Activated CD4-positive, alpha-beta memory T cell treated with anti-CD3 and anti-CD28 coated beads, Interleukin-2, amount 10 ng/mL, durations not matched to agents 7 days and 5 days (primary cell): ENCODE measurements at regions not wholly inside any gene's neighbourhood (a gene's known extent, or its start where the extent isn't known, plus 50 kb on each side); places are given as distances from the start of the nearest gene placed in this dataset.

Source experiments
- CTCF ChIA-PET: fragments of 350-600 bp; sonication (Branson Sonifier 250); formaldehyde crosslinking; loops from one replicate; lab custom pipeline; 2021; ENCODE audit warnings: antibody characterized with exemption, inconsistent platforms; lab: Charles Lee
- POLR2A ChIA-PET: fragments of 350-600 bp; sonication (Branson Sonifier 250); formaldehyde crosslinking; loops from one replicate; lab custom pipeline; 2021; ENCODE audit warnings: antibody characterized with exemption; lab: Charles Lee
- DNase-seq: peaks from one replicate; pipeline ENCODE4 v3.0.0-alpha.2; 2020
- H3K27ac Mint-ChIP-seq: one replicate; pipeline ENCODE4 v1.8.0; 2021; ENCODE audit warnings: mild to moderate bottlenecking, mixed read lengths
- H3K27me3 Mint-ChIP-seq: one replicate; pipeline ENCODE4 v1.8.0; 2021; ENCODE audit warnings: mixed read lengths
- H3K36me3 Mint-ChIP-seq: one replicate; pipeline ENCODE4 v1.8.0; 2021; ENCODE audit warnings: low read depth, mixed read lengths
- H3K4me1 Mint-ChIP-seq: one replicate; pipeline ENCODE4 v1.8.0; 2021; ENCODE audit warnings: mixed read lengths
- H3K4me3 Mint-ChIP-seq: one replicate; pipeline ENCODE4 v1.8.0; 2021; ENCODE audit warnings: mild to moderate bottlenecking, mixed read lengths
- H3K9me3 Mint-ChIP-seq: one replicate; pipeline ENCODE4 v1.8.0; 2021; ENCODE audit warnings: mixed read lengths

DNA sequence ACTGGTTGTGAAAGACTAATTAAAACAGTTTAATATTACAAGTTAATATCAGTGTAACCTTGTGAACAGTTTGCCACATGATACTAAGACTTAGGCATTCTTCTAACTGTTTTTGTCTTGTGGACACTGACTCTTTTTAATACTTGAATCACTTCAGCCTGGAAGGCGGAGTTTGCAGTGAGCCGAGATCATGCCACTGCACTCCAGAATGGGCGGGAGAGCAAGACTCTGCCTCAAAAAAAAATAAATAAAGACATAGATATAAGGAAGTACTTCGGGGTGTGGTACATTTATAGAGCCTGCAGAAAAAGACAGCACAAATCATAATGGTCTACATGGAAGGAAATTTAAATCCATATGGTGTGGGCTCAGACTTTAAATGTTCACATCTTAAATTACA lies 300.4 kb upstream of the NETO1 start:
- no peaks in the 10 kb centered on the region for H3K27me3 Mint-ChIP-seq
- no peaks in the 10 kb centered on the region for H3K4me1 Mint-ChIP-seq
- ChIA-PET POLR2A (no interaction called here), CTCF (no interaction called here)
- DNase-seq: no peak
- H3K36me3 Mint-ChIP-seq: no peaks in the 10 kb centered on the region
- H3K4me3 Mint-ChIP-seq: no peak overlapping the region
- no peak overlapping the region for H3K27ac Mint-ChIP-seq
- peaks cover 8% of the 10 kb centered on the region for H3K9me3 Mint-ChIP-seq

DNA sequence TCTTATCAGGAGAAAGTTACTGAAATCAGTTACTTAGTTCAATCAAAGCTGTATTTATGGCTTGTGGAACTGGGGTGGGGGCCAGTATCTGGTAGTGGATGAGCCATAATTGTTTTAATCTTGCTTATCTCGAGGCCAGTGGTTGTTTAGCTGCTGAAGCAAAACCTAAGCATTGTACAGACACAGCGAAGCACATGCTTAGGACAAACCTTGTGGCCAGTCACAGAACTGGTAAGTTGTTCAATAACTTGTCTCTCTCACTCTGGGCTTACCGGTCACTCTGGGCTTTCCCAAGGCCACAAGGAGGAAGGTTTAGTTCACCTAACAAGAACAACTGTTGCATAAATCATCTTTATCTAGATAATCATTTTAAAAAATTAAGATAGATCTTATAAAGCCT lies 296.6 kb upstream of the NETO1 start:
- CTCF ChIA-PET: no interaction called here
- DNase-seq: no peak
- Mint-ChIP-seq H3K4me1 (no peaks in the 10 kb centered on the region), H3K27ac (no peak overlapping the region), H3K4me3 (no peak overlapping the region), H3K36me3 (no peaks in the 10 kb centered on the region), H3K27me3 (no peaks in the 10 kb centered on the region), H3K9me3 (peaks cover 8% of the 10 kb centered on the region)
- POLR2A ChIA-PET: no interaction called here

DNA sequence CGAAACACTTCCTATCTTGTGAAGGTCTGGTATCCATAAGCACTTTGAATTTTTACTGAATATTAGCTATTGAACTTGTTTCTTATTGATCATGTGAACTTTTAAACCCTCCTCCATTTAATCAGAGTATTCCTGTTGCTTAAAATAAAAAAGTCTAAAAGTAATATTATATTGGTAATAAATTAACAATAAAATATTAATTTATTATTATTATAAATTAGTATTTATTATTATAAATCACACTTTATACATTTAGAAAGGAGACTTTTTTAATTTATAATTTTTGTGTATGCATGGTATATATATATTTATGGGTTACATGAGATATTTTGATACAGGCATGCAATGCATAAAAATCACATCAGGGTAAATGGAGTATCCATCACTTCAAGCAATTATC lies 295.4 kb upstream of the NETO1 start:
- ChIA-PET CTCF (no interaction called here), POLR2A (no interaction called here)
- H3K27ac Mint-ChIP-seq: no peak overlapping the region

DNA sequence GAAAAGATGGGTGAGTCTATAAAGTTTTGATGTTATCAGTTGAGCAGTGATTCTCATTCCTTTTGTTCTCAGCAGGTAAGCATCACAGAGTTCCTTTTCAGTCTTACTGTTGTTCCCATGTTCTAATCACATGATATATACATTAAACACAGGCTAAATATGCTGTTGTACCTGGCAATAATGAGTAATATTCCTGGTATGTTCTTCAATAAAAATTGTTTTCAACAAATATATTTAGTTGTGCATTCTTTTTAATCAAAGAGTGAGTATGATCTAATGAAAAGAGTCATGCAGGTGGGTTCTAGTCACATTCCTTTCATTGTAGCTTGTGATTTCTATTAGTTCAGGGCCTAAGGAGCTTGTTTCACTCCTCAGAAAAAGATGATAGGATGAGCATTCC lies 288.3 kb upstream of the NETO1 start:
- Mint-ChIP-seq H3K27me3 (no peaks in the 10 kb centered on the region), H3K27ac (no peak overlapping the region), H3K9me3 (peaks cover 5% of the 10 kb centered on the region), H3K4me1 (no peaks in the 10 kb centered on the region), H3K36me3 (no peaks in the 10 kb centered on the region), H3K4me3 (no peak overlapping the region)
- DNase-seq: no peak
- CTCF ChIA-PET: no interaction called here
- POLR2A ChIA-PET: no interaction called here

More for the DNA sequence above, 295.4 kb upstream of the NETO1 start:
- Mint-ChIP-seq H3K4me1 (no peaks in the 10 kb centered on the region), H3K36me3 (no peaks in the 10 kb centered on the region), H3K9me3 (peaks cover 8% of the 10 kb centered on the region), H3K27me3 (no peaks in the 10 kb centered on the region), H3K4me3 (no peak overlapping the region)
- no peak for DNase-seq

DNA sequence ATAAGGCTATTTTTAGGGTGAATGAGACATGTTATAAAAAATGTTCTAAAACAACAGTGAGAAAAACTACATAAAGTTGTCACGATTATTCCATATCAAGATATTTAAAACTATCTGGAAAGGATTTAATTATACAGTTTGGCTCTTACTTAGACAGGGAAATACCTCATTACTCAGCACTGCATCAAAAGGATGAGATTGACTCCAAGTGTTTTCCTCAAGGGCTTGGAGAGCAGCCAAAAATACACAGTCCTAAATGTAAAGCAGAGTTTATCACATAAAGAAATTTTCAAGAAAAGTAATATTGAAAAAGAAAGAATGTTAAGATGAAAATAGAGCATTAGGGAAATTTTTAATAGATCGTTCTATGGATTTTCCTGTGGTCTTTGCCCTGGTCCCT lies 285.5 kb upstream of the NETO1 start:
- no peak for DNase-seq
- Mint-ChIP-seq H3K4me3 (no peak overlapping the region), H3K4me1 (no peaks in the 10 kb centered on the region), H3K9me3 (peaks cover 5% of the 10 kb centered on the region), H3K36me3 (no peaks in the 10 kb centered on the region), H3K27me3 (no peaks in the 10 kb centered on the region), H3K27ac (no peak overlapping the region)
- POLR2A ChIA-PET: no interaction called here
- CTCF ChIA-PET: no interaction called here

DNA sequence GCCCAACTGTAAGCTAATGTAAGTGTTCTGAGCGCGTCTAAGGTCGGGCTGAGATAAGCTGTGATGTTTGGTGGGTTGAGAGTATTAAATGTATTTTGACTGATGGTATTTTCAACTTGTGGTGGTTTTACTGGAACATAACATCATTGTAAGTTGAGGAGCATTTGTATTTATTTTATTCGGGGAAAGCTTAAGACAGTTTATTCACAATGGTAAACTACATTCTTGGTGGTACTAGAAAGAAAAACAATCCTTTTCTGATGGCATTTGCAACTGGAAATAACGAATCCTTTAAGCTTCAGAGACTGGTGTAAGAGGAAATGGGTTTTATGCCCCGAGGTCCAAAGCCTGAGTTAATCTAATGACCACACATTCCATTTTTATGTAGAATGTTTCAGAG lies 283.3 kb upstream of the NETO1 start:
- Mint-ChIP-seq H3K9me3 (peaks cover 5% of the 10 kb centered on the region), H3K4me1 (no peaks in the 10 kb centered on the region), H3K36me3 (no peaks in the 10 kb centered on the region), H3K27me3 (no peaks in the 10 kb centered on the region), H3K4me3 (no peak overlapping the region), H3K27ac (no peak overlapping the region)
- no peak for DNase-seq
- ChIA-PET POLR2A (no interaction called here), CTCF (no interaction called here)

DNA sequence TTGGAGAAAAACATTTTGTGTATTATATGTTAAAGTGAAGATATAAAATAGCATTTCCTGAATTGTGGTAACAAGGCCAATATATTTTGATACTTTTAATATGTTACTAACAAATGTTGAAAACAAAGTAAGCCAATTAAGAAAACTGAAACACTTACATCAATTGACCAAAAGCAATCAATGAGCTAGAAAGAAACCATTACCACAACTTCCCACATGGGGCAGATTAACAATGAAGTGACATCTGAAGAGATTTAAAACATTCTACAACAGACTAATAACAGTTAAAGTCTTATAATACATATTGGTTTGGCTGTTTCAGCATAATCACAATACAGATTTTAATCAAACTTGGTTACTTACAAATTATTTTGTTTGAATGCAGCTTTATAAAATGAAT lies 282.4 kb upstream of the NETO1 start:
- Mint-ChIP-seq H3K4me3 (no peak overlapping the region), H3K27me3 (no peaks in the 10 kb centered on the region), H3K9me3 (peaks cover 5% of the 10 kb centered on the region), H3K4me1 (no peaks in the 10 kb centered on the region), H3K27ac (no peak overlapping the region), H3K36me3 (no peaks in the 10 kb centered on the region)
- ChIA-PET POLR2A (no interaction called here), CTCF (no interaction called here)
- no peak for DNase-seq

DNA sequence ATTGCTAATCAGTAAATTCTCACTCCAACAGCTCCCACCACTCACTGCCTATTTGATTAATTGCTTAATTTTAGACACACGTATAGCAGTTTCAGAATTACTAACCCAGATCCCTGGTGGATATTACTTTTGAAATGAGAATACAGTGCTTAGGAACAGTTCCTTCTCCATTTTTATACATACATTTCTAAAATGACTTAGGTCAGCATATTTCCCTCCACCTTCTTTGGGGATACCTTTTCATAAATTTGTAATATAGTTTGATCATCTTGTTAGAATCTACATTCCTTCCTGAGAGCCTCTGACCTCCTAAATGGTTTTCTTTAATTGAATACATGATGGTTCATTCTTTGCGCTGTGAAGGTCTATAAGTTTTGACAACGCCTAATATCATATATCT lies 279.8 kb upstream of the NETO1 start:
- no peaks in the 10 kb centered on the region for H3K27me3 Mint-ChIP-seq
- CTCF ChIA-PET: no interaction called here
- H3K27ac Mint-ChIP-seq: no peak overlapping the region
- H3K9me3 Mint-ChIP-seq: peaks cover 3% of the 10 kb centered on the region
- no peak overlapping the region for H3K4me3 Mint-ChIP-seq
- POLR2A ChIA-PET: no interaction called here
- H3K4me1 Mint-ChIP-seq: no peaks in the 10 kb centered on the region
- no peak for DNase-seq
- no peaks in the 10 kb centered on the region for H3K36me3 Mint-ChIP-seq

DNA sequence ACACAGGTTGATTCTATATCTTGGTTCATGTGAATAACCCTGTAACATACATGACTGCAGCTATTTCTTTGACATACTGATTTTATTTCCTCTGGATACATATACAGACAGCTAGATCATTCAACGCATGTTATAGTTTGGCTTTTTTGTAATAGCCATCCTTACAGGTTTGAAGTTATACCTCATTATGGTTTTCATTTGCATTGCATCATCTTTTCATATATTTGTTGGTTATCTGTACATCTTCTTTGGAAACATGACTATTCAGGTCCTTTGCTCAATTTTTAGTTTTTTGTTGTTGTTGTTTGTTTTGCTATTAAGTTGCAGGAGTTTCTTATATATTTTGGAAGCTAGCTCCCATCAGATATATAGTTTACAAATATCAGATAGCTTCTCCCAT lies 276.2 kb upstream of the NETO1 start:
- ChIA-PET POLR2A (no interaction called here), CTCF (no interaction called here)
- Mint-ChIP-seq H3K4me3 (no peak overlapping the region), H3K27ac (no peak overlapping the region), H3K27me3 (no peaks in the 10 kb centered on the region), H3K4me1 (no peaks in the 10 kb centered on the region), H3K9me3 (peaks cover 3% of the 10 kb centered on the region), H3K36me3 (no peaks in the 10 kb centered on the region)
- no peak for DNase-seq

DNA sequence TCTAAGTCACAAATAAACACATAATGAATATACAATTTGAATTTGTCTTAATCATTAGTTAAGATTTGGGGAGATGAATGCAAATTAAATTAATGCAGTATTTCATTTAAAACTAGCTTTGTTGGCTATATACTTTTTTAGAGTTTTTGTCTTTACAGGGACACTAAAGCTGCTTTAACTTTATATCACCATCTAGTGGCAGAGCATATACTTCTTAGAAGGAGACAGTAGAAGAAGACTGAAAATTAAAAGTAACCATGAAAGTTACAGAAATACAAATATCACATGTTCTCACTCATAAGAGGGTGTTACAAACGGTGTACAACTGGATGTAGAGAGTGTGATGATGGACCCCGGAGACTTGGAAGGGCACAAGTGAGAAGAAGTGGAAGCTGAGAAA lies 268.3 kb upstream of the NETO1 start:
- POLR2A ChIA-PET: no interaction called here
- H3K9me3 Mint-ChIP-seq: peaks cover 5% of the 10 kb centered on the region
- no peak overlapping the region for H3K27ac Mint-ChIP-seq
- H3K4me1 Mint-ChIP-seq: no peaks in the 10 kb centered on the region
- DNase-seq: no peak
- H3K4me3 Mint-ChIP-seq: no peak overlapping the region
- H3K36me3 Mint-ChIP-seq: no peaks in the 10 kb centered on the region
- CTCF ChIA-PET: no interaction called here
- no peaks in the 10 kb centered on the region for H3K27me3 Mint-ChIP-seq

DNA sequence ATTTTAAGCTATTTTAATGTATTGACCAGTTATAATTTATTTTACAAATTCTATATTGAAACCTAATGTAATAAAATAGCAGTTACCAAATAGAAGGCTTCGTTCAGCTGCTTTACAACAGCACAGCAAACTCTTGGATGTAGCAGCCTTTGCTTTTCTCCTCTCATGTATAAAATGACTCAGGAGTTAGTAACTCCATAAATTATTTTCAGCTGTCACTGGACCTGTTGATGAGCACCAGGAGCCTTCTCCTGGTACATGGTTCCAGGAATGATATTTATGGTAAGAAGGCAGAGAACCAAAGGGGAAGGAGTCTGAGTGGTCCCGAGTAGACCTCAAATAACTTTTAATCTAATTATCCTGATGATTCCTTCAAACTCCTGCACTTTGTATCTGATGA lies 256.4 kb upstream of the NETO1 start:
- CTCF ChIA-PET: no interaction called here
- Mint-ChIP-seq H3K27me3 (no peaks in the 10 kb centered on the region), H3K9me3 (peaks cover 9% of the 10 kb centered on the region), H3K4me3 (no peak overlapping the region), H3K4me1 (no peaks in the 10 kb centered on the region), H3K27ac (no peak overlapping the region), H3K36me3 (no peaks in the 10 kb centered on the region)
- POLR2A ChIA-PET: no interaction called here
- no peak for DNase-seq

DNA sequence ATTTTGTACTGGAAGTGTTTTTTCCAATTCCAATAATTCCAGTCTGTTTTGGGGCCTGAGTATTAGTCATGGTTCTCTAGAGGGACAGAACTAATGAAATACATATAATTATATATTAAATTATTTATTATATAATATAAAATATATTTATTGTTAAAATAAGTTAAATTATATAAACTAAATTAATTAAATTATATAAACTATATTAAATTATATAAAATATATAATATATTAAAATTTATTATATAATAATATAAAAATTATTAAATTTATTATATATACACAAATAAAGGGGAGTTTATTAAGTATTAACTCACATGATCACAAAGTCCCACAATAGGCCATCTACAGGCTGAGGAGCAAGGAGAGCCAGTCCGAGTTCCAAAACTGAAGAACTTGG lies 253.4 kb upstream of the NETO1 start:
- no peak overlapping the region for H3K27ac Mint-ChIP-seq
- H3K9me3 Mint-ChIP-seq: peaks cover 14% of the 10 kb centered on the region
- DNase-seq: no peak
- ChIA-PET CTCF (no interaction called here), POLR2A (no interaction called here)
- H3K4me1 Mint-ChIP-seq: no peaks in the 10 kb centered on the region
- H3K4me3 Mint-ChIP-seq: no peak overlapping the region
- no peaks in the 10 kb centered on the region for H3K36me3 Mint-ChIP-seq
- no peaks in the 10 kb centered on the region for H3K27me3 Mint-ChIP-seq

DNA sequence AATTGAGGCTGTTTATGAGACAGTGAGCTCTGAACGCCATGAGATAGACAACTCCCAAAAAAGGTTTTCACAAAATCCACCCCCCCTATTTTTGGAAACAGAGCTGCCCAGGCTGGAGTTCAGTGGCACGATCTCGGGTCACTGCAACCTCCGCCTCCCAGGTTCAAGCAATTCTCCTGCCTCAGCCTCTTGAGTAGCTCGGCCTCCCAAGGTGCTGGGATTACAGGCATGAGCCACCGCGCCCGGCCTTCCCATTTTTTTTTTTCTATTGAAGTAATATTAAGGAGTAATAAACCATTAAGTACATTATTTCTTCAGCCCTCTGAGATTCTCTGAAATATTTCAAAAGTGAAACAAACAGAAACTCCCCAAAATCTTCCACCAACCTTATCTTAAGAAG lies 252.8 kb upstream of the NETO1 start:
- ChIA-PET POLR2A (no interaction called here), CTCF (no interaction called here)
- H3K36me3 Mint-ChIP-seq: no peaks in the 10 kb centered on the region
- DNase-seq: no peak
- peaks cover 14% of the 10 kb centered on the region for H3K9me3 Mint-ChIP-seq
- no peak overlapping the region for H3K4me3 Mint-ChIP-seq
- H3K27ac Mint-ChIP-seq: no peak overlapping the region
- no peaks in the 10 kb centered on the region for H3K27me3 Mint-ChIP-seq
- H3K4me1 Mint-ChIP-seq: no peaks in the 10 kb centered on the region

DNA sequence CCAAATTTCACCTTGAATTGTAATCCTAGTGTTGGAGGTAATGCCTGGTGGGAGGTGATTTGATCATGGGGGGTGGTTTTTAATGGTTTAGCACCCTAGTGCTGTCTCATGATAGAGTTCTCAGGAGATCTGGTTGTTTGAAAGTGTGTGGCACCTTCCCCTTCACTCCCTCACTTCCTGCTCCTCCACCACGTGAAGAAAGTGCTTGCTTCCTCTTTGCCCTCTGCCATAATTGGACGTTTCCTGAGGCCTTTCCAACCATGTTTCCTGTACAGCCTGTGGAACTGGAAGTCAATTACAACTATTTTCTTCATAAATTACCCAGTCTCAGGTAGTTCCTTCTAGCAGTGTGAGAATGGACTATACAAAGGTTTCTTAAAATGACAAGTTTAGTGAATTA lies 251.8 kb upstream of the NETO1 start:
- no peaks in the 10 kb centered on the region for H3K36me3 Mint-ChIP-seq
- no peaks in the 10 kb centered on the region for H3K4me1 Mint-ChIP-seq
- no peak for DNase-seq
- H3K9me3 Mint-ChIP-seq: peaks cover 14% of the 10 kb centered on the region
- H3K27ac Mint-ChIP-seq: no peak overlapping the region
- ChIA-PET POLR2A (no interaction called here), CTCF (no interaction called here)
- H3K4me3 Mint-ChIP-seq: no peak overlapping the region
- no peaks in the 10 kb centered on the region for H3K27me3 Mint-ChIP-seq
